ENCODE measurements at regions not wholly inside any gene's neighbourhood (a gene's known extent, or its start where the extent isn't known, plus 50 kb on each side); places are given as distances from the start of the nearest gene placed in this dataset.

DNA sequence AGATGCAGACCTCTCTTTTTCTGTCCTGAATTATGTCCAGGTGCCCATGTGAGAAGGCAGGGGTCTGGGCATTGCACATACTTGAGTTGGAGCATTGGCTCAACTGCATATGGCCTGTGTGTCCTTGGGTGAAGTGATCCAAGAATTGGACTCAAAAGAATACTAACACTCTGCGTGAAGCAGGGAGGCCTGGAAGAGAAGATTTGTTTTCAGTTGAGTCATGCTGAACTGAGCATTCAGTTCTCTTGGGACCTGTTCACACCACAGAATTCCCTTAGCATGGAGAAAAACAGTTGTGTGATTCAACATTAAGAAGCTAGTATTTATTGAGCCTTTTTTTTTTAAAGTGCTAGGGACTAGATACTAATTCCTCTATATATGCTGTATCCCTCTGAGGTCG lies 164.7 kb upstream of the TBX3 start:
- no peaks in the 10 kb centered on the region for H3K79me2 ChIP-seq (ENCODE audit: low read length)
- no peaks in the 10 kb centered on the region for H3K36me3 ChIP-seq (ENCODE audit: low read depth, low read length)
- intact Hi-C loops (cut with micrococcal nuclease) = no loop called here
- TF ChIP-seq, protein P1, sequence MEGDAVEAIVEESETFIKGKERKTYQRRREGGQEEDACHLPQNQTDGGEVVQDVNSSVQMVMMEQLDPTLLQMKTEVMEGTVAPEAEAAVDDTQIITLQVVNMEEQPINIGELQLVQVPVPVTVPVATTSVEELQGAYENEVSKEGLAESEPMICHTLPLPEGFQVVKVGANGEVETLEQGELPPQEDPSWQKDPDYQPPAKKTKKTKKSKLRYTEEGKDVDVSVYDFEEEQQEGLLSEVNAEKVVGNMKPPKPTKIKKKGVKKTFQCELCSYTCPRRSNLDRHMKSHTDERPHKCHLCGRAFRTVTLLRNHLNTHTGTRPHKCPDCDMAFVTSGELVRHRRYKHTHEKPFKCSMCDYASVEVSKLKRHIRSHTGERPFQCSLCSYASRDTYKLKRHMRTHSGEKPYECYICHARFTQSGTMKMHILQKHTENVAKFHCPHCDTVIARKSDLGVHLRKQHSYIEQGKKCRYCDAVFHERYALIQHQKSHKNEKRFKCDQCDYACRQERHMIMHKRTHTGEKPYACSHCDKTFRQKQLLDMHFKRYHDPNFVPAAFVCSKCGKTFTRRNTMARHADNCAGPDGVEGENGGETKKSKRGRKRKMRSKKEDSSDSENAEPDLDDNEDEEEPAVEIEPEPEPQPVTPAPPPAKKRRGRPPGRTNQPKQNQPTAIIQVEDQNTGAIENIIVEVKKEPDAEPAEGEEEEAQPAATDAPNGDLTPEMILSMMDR (conservative IDR thresholded peaks at IDR 0.05; ENCODE audit: low read depth, low read length) = no peak
- H3K9me2 ChIP-seq (replicated peaks; ENCODE audit: low read length) = no peaks in the 10 kb centered on the region
- ChIA-PET CTCF (no interaction called here), POLR2A (ENCODE audit: unreplicated experiment) (interaction anchor here (0.5 kb wide), 1 partner anchor 165 kb away, joined by 3 read pairs; the partner anchor contains the start of gene TBX3)
- no peak overlapping the region for H2AFZ ChIP-seq (ENCODE audit: low read length)
- no peaks in the 10 kb centered on the region for H3K27me3 ChIP-seq (ENCODE audit: low read length)
- no peak for DNase-seq
- no peak overlapping the region for H3K4me3 ChIP-seq (ENCODE audit: low read length)
- H3F3A ChIP-seq (ENCODE audit: low read length, unreplicated experiment) = no peaks in the 10 kb centered on the region
- no peak for ATAC-seq
- H3K4me1 ChIP-seq (ENCODE audit: insufficient read depth, low read length) = no peaks in the 10 kb centered on the region
- no TSS peak for BruUV-seq (replicated peaks)
- H3K9ac ChIP-seq (ENCODE audit: low read length) = no peak overlapping the region
- H3K27ac ChIP-seq (ENCODE audit: low read length) = no peak overlapping the region
- H4K20me1 ChIP-seq (ENCODE audit: low read length) = no peaks in the 10 kb centered on the region
- H3K4me2 ChIP-seq (ENCODE audit: low read length) = no peak overlapping the region
- no peaks in the 10 kb centered on the region for H3K9me3 ChIP-seq (ENCODE audit: low read length)

- H3K9me2 ChIP-seq (replicated peaks; ENCODE audit: low read length) = no peaks in the 10 kb centered on the region
- no peaks in the 10 kb centered on the region for H3K79me2 ChIP-seq (ENCODE audit: low read length)
- no peak overlapping the region for H3K4me3 ChIP-seq (ENCODE audit: low read length)
- H3K4me2 ChIP-seq (ENCODE audit: low read length) = no peak overlapping the region
- no peak for TF ChIP-seq EZH2phosphoT487 (IDR thresholded peaks at IDR 0.05; ENCODE audit: borderline replicate concordance, low read length)
- TF ChIP-seq, protein P1 (conservative IDR thresholded peaks at IDR 0.05; ENCODE audit: low read depth, low read length) = no peak
- no peak for TF ChIP-seq EZH2 (IDR thresholded peaks at IDR 0.05; ENCODE audit: low read length, unreplicated experiment)
- POLR2A ChIA-PET (ENCODE audit: unreplicated experiment) = no interaction called here
- CTCF ChIA-PET = no interaction called here
- no peak overlapping the region for H2AFZ ChIP-seq (ENCODE audit: low read length)
- no peak overlapping the region for H3K9ac ChIP-seq (ENCODE audit: low read length)
- no peaks in the 10 kb centered on the region for H3F3A ChIP-seq (ENCODE audit: low read length, unreplicated experiment)
- ATAC-seq (no peak), DNase-seq (no peak)
- no TSS peak for BruUV-seq (replicated peaks)
- no peaks in the 10 kb centered on the region for H3K36me3 ChIP-seq (ENCODE audit: low read depth, low read length)
- intact Hi-C loops (cut with micrococcal nuclease) = no loop called here
- no peaks in the 10 kb centered on the region for H3K9me3 ChIP-seq (ENCODE audit: low read length)
- no peak overlapping the region for H3K27ac ChIP-seq (ENCODE audit: low read length)
- no peaks in the 10 kb centered on the region for H3K27me3 ChIP-seq (ENCODE audit: low read length)
- H4K20me1 ChIP-seq (ENCODE audit: low read length) = no peaks in the 10 kb centered on the region
- H3K4me1 ChIP-seq (ENCODE audit: insufficient read depth, low read length) = no peaks in the 10 kb centered on the region
Observed at GRCh38 chr12:114847441-114848035, 163.6 kb upstream of the TBX3 start.

DNA sequence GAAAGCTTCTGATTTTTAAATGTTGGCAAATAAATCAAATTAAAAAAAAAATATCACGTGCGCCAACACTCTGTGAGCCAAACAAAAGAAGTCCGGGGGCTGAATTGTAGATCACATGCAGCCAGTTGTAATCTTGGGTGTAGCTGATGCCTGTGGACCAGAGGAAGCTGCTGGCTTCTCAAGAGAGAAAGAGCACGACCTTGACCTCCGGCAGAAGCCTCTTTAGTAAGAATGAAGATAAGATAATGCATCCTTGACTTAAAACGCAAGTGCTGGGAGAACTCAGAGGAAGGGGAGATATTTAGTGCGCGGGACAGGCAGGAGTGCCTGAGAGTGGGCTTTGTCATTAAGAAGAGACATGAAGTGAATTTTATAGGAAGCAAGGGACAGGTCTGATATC lies 162.8 kb upstream of the TBX3 start:
- Histone ChIP-seq H3K27me3 (ENCODE audit: low read length) (no peaks in the 10 kb centered on the region), H3K79me2 (ENCODE audit: low read length) (no peaks in the 10 kb centered on the region), H3K27ac (ENCODE audit: low read length) (no peak overlapping the region), H3K4me1 (ENCODE audit: insufficient read depth, low read length) (no peaks in the 10 kb centered on the region), H4K20me1 (ENCODE audit: low read length) (no peaks in the 10 kb centered on the region), H3K9me3 (ENCODE audit: low read length) (no peaks in the 10 kb centered on the region), H3K9me2 (replicated peaks; ENCODE audit: low read length) (no peaks in the 10 kb centered on the region), H3K4me2 (ENCODE audit: low read length) (no peak overlapping the region), H2AFZ (ENCODE audit: low read length) (no peak overlapping the region), H3F3A (ENCODE audit: low read length, unreplicated experiment) (no peaks in the 10 kb centered on the region), H3K4me3 (ENCODE audit: low read length) (no peak overlapping the region), H3K36me3 (ENCODE audit: low read depth, low read length) (no peaks in the 10 kb centered on the region), H3K9ac (ENCODE audit: low read length) (no peak overlapping the region)
- no peak for DNase-seq
- ATAC-seq = no peak
- CTCF ChIA-PET = no interaction called here
- TF ChIP-seq EZH2 (IDR thresholded peaks at IDR 0.05; ENCODE audit: low read length, unreplicated experiment) = no peak
- no peak for TF ChIP-seq EZH2phosphoT487 (IDR thresholded peaks at IDR 0.05; ENCODE audit: borderline replicate concordance, low read length)
- TF ChIP-seq, protein P1 (conservative IDR thresholded peaks at IDR 0.05; ENCODE audit: low read depth, low read length) = no peak
- intact Hi-C loops (cut with micrococcal nuclease) = no loop called here
- POLR2A ChIA-PET (ENCODE audit: unreplicated experiment) = no interaction called here
- no TSS peak for BruUV-seq (replicated peaks)
